GM12865 (cell line): ENCODE measurements at regions not wholly inside any gene's neighbourhood (a gene's known extent, or its start where the extent isn't known, plus 50 kb on each side); places are given as distances from the start of the nearest gene placed in this dataset.

Experiments
- DNase-seq: peaks from one replicate; pipeline ENCODE4 v3.0.0; 2010; ENCODE audit warnings: low read depth
- H3K4me3 ChIP-seq: 2 replicates; pipeline ENCODE4 v1.5.1; 2011; ENCODE audit warnings: mild to moderate bottlenecking, low read depth, low read length, control low read depth
- CTCF ChIP-seq: IDR thresholded peaks from 2 replicates; pipeline ENCODE4 v1.5.1; 2011; ENCODE audit warnings: low read length, control low read depth, low read depth, inconsistent platforms; ENCODE audit not compliant: insufficient read depth; ENCODE audit errors: missing control alignments

- DNase-seq = no peak
- TF ChIP-seq CTCF = no peak
- H3K4me3 ChIP-seq = no peak overlapping the region
Measured at GRCh38 chr1:36722871-36723270, 240.2 kb upstream of the CSF3R start.

GRCh38 chr1:36721261-36721660 is 238.5 kb upstream of the CSF3R start:
- no peak for DNase-seq
- H3K4me3 ChIP-seq = no peak overlapping the region
- TF ChIP-seq CTCF = no peak

- TF ChIP-seq CTCF = no peak
- no peak for DNase-seq
- H3K4me3 ChIP-seq = no peak overlapping the region
Measured at GRCh38 chr1:36717431-36717830, 234.7 kb upstream of the CSF3R start.

GRCh38 chr1:36715797-36716196 is 233.1 kb upstream of the CSF3R start:
- DNase-seq = no peak
- H3K4me3 ChIP-seq = no peak overlapping the region
- TF ChIP-seq CTCF = no peak

GRCh38 chr1:36714301-36714700 is 231.6 kb upstream of the CSF3R start:
- TF ChIP-seq CTCF = no peak
- H3K4me3 ChIP-seq = no peak overlapping the region
- no peak for DNase-seq

- H3K4me3 ChIP-seq = no peak overlapping the region
- DNase-seq = no peak
- no peak for TF ChIP-seq CTCF
Measured at GRCh38 chr1:36711480-36711879, 228.8 kb upstream of the CSF3R start.

- no peak for DNase-seq
- no peak overlapping the region for H3K4me3 ChIP-seq
- TF ChIP-seq CTCF = no peak
Measured at GRCh38 chr1:36710951-36711350, 228.2 kb upstream of the CSF3R start.
